Kidney (tissue), 1 donor: ENCODE measurements at regions not wholly inside any gene's neighbourhood (a gene's known extent, or its start where the extent isn't known, plus 50 kb on each side); places are given as distances from the start of the nearest gene placed in this dataset. TPM values are rescaled to one million over a fixed set of nuclear protein-coding genes. Genes with fewer than 3 reads are reported as not detected.

Experiments
- microRNA-seq: library from miRNA; unstranded; fragments of <30 nt; microRNA quantifications from one replicate; pipeline ENCODE4 v1.2.0, GENCODE V29; 2020
- donor health status: DM: yes; HTN: yes; CAD: no.

Small RNAs in the stretch of these regions (microRNA-seq; reads per million reads assigned to microRNA genes)
- gene MIR5087: not detected
- gene MIR6077: not detected
